ENCODE measurements at regions not wholly inside any gene's neighbourhood (a gene's known extent, or its start where the extent isn't known, plus 50 kb on each side); places are given as distances from the start of the nearest gene placed in this dataset.

DNA sequence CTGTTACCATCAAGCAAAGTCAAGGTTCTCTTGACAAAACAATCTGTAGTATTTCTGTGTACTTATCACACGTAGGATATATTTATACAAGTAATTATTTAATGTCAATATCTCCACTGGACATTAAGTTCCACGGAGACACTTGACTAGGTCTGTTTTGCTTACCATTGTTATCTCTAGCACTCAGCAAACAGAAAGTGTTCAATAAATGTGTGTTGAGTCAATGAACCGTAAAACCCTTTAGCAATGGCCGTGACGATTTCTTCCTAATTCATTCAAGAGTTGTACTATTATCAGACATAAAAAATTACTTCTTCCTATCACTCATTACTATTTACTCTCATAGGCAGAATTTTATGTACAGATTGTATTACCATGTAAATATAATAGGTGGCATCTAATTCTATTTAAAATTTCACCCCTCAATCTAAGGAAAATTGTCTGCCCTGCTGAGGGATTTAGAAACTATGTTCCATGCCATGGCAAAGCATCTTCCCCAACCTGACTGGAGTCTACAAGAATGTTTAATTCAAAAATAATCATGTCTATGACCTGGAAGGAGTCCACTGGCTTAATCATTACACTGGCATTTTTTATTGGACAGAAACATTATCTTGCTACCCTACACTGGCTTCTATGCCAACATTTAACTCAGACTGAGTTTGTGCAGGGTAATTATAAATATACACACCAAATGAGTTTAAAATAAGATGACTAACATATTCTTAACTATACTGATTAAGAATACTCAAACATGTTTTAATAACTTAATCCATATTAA lies 301.9 kb downstream of the ZEB2 start (continued):
- no peak for TF ChIP-seq STAT5A (IDR thresholded peaks at IDR 0.05; ENCODE audit: borderline replicate concordance, low read length)

DNA sequence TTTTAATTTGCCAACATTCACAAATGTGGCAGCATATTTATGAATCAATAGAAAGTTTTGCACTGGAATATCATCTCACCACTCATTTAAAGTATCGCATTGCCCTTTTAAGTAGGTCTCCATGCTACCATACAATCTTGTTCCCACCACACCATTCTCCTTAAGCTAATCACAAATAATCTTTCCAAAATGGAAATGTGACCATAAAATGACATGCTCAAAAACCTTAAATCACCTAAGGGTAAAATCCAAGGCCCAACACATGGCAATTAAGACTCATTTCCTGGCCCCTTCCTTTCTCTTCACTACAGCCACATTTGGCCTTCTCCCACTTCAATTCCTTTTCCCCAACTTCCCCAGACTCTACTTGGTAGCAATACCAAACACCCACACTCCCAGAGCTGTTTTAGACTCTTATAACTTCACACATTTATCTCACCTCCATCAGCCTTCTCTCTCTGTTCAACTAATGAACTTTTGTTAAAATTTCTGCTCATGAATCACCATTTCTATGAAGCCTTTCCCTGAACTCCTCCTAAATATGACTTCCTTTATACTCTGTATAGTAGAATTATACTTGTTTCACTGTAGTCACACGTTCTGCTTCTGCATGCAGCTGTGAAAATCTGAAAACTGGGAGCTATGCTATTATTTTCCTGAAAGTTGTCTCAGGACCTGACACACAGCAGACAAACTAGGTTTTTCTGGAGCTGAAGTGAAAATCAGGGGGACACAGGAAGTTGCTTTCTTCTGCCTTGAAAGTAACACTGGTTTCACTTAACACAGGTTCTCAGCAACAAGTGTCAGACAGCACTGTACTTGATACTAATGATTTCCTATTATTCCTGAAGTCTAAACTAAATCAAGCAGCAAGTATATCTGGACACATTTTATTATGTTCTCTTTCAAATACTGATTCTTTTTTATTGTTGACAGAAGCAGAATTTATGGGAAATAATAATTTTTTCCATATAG lies 303.9 kb downstream of the ZEB2 start:
- Histone ChIP-seq H3K9ac (ENCODE audit: insufficient read depth in 1 of 2, low read depth in 2 of 2, low read length in 2 of 2) (peak overlapping the region in 1 of 2 experiments; percentile 33; a peak in 2 of 4 replicates), H4K20me1 (replicated peaks; ENCODE audit: control insufficient read depth, insufficient read depth, low read length) (no peaks in the 10 kb centered on the region), H3K79me2 (ENCODE audit: control insufficient read depth, insufficient read depth, low read length) (no peaks in the 10 kb centered on the region), H3K9me3 (replicated peaks; ENCODE audit: control insufficient read depth, insufficient read depth, low read depth, low read length) (no peaks in the 10 kb centered on the region), H3K36me3 (ENCODE audit: control insufficient read depth, insufficient read depth, low read length) (no peaks in the 10 kb centered on the region), H3K4me3 (no peak overlapping the region), H2AFZ (ENCODE audit: low read depth, low read length) (peak overlapping the region; percentile 94), H3K4me1 (replicated peaks in 1 of 2; ENCODE audit: control insufficient read depth in 2 of 2, insufficient read depth in 2 of 2, low read length in 2 of 2) (peaks cover 0 to 12% of the 10 kb centered on the region in 2 experiments; a peak in 3 of 5 replicates), H3K27me3 (ENCODE audit: control insufficient read depth in 2 of 2, insufficient read depth in 2 of 2, low read length in 2 of 2) (no peaks in the 10 kb centered on the region), H3K27ac (ENCODE audit: extremely low read depth, low read depth, low read length) (peak overlapping the region; percentile 59), H3K4me2 (ENCODE audit: insufficient read depth, low read length) (peak overlapping the region; percentile 28; the same call in 1 of the 2 replicates), H3K9me1 (ENCODE audit: control insufficient read depth, insufficient read depth, low read length) (no peaks in the 10 kb centered on the region)
- 47% methylated on average over 2 of the region's 2 CpGs for WGBS (ENCODE audit: insufficient coverage, low coverage, missing lambda C conversion rate)
- no TSS peak for BruUV-seq (replicated peaks)
- FAIRE-seq = peak; percentile 6
- CTCF ChIA-PET (ENCODE audit: low intra/inter-chr PET ratio) = no interaction called here
- POLR2A ChIA-PET = interaction anchor here (0.9 kb wide), 1 partner anchor 10 kb away, joined by 4 read pairs; no protein-coding TSS in a partner anchor
- peak; percentile 58 for ATAC-seq
- intact Hi-C loops (cut with micrococcal nuclease) (no loop called here), in situ Hi-C loops (cut with MboI) (no loop called here)
- DNase-seq (ENCODE audit: extremely low read depth in 1 of 4, low spot score in 3 of 4) = peak in 1 of 4 experiments; percentile 30
- TF ChIP-seq ZNF140 (CRISPR knock-in tag; IDR thresholded peaks at IDR 0.05) (no peak), NFIC (IDR thresholded peaks at IDR 0.05) (no peak), OTX1 (CRISPR knock-in tag; IDR thresholded peaks at IDR 0.05) (no peak), ELF4 (CRISPR knock-in tag; IDR thresholded peaks at IDR 0.05) (0 out of 2 replicates have a peak, but pooled peaks have one; percentile 22), HNRNPL (IDR thresholded peaks at IDR 0.05; ENCODE audit: low read depth, low read length) (no peak), ELF1 (tag; IDR thresholded peaks at IDR 0.05) (peak; percentile 15; the same call in 1 of the 2 replicates)
- TF ChIP-seq, protein P1, sequence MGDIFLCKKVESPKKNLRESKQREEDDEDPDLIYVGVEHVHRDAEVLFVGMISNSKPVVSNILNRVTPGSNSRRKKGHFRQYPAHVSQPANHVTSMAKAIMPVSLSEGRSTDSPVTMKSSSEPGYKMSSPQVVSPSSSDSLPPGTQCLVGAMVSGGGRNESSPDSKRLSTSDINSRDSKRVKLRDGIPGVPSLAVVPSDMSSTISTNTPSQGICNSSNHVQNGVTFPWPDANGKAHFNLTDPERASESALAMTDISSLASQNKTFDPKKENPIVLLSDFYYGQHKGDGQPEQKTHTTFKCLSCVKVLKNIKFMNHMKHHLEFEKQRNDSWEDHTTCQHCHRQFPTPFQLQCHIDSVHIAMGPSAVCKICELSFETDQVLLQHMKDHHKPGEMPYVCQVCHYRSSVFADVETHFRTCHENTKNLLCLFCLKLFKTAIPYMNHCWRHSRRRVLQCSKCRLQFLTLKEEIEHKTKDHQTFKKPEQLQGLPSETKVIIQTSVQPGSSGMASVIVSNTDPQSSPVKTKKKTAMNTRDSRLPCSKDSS (IDR thresholded peaks at IDR 0.05; ENCODE audit: low read depth, partially characterized antibody) = no peak
- TF ChIP-seq, protein P2, sequence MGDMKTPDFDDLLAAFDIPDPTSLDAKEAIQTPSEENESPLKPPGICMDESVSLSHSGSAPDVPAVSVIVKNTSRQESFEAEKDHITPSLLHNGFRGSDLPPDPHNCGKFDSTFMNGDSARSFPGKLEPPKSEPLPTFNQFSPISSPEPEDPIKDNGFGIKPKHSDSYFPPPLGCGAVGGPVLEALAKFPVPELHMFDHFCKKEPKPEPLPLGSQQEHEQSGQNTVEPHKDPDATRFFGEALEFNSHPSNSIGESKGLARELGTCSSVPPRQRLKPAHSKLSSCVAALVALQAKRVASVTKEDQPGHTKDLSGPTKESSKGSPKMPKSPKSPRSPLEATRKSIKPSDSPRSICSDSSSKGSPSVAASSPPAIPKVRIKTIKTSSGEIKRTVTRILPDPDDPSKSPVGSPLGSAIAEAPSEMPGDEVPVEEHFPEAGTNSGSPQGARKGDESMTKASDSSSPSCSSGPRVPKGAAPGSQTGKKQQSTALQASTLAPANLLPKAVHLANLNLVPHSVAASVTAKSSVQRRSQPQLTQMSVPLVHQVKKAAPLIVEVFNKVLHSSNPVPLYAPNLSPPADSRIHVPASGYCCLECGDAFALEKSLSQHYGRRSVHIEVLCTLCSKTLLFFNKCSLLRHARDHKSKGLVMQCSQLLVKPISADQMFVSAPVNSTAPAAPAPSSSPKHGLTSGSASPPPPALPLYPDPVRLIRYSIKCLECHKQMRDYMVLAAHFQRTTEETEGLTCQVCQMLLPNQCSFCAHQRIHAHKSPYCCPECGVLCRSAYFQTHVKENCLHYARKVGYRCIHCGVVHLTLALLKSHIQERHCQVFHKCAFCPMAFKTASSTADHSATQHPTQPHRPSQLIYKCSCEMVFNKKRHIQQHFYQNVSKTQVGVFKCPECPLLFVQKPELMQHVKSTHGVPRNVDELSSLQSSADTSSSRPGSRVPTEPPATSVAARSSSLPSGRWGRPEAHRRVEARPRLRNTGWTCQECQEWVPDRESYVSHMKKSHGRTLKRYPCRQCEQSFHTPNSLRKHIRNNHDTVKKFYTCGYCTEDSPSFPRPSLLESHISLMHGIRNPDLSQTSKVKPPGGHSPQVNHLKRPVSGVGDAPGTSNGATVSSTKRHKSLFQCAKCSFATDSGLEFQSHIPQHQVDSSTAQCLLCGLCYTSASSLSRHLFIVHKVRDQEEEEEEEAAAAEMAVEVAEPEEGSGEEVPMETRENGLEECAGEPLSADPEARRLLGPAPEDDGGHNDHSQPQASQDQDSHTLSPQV (IDR thresholded peaks at IDR 0.05) = peak; percentile 36; the same call in 1 of the 2 replicates
- TF ChIP-seq, protein P3, sequence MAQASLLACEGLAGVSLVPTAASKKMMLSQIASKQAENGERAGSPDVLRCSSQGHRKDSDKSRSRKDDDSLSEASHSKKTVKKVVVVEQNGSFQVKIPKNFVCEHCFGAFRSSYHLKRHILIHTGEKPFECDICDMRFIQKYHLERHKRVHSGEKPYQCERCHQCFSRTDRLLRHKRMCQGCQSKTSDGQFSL (CRISPR knock-in tag; IDR thresholded peaks at IDR 0.05) = no peak
- TF ChIP-seq, protein P3 (tag; IDR thresholded peaks at IDR 0.05) = no peak
